ENCODE measurements at regions not wholly inside any gene's neighbourhood (a gene's known extent, or its start where the extent isn't known, plus 50 kb on each side); places are given as distances from the start of the nearest gene placed in this dataset.

- Mint-ChIP-seq H3K27me3 (no peaks in the 10 kb centered on the region), H3K4me1 (ENCODE audit: low read depth) (no peaks in the 10 kb centered on the region), H3K27ac (no peak overlapping the region), H3K36me3 (ENCODE audit: low read depth) (no peaks in the 10 kb centered on the region), H3K9me3 (no peaks in the 10 kb centered on the region), H3K4me3 (no peak overlapping the region)
Measured at GRCh38 chr3:105040026-105040622, 326.6 kb upstream of the ALCAM start.

- Mint-ChIP-seq H3K4me1 (ENCODE audit: low read depth) (no peaks in the 10 kb centered on the region), H3K4me3 (no peak overlapping the region), H3K9me3 (no peaks in the 10 kb centered on the region), H3K27me3 (no peaks in the 10 kb centered on the region), H3K27ac (no peak overlapping the region), H3K36me3 (ENCODE audit: low read depth) (no peaks in the 10 kb centered on the region)
Measured at GRCh38 chr3:105042586-105042985, 324.1 kb upstream of the ALCAM start.

- Mint-ChIP-seq H3K36me3 (ENCODE audit: low read depth) (no peaks in the 10 kb centered on the region), H3K27me3 (no peaks in the 10 kb centered on the region), H3K4me1 (ENCODE audit: low read depth) (no peaks in the 10 kb centered on the region), H3K27ac (no peak overlapping the region), H3K9me3 (no peaks in the 10 kb centered on the region), H3K4me3 (no peak overlapping the region)
Measured at GRCh38 chr3:105051111-105051510, 315.6 kb upstream of the ALCAM start.

- Mint-ChIP-seq H3K4me1 (ENCODE audit: low read depth) (no peaks in the 10 kb centered on the region), H3K36me3 (ENCODE audit: low read depth) (no peaks in the 10 kb centered on the region), H3K27ac (no peak overlapping the region), H3K27me3 (no peaks in the 10 kb centered on the region), H3K9me3 (no peaks in the 10 kb centered on the region), H3K4me3 (no peak overlapping the region)
Measured at GRCh38 chr3:105051972-105052371, 314.7 kb upstream of the ALCAM start.

GRCh38 chr3:105062853-105063252, 303.9 kb upstream of the ALCAM start:
- H3K27me3 Mint-ChIP-seq: no peaks in the 10 kb centered on the region
- H3K4me3 Mint-ChIP-seq: no peak overlapping the region
- no peak overlapping the region for H3K27ac Mint-ChIP-seq
- H3K4me1 Mint-ChIP-seq (ENCODE audit: low read depth): no peaks in the 10 kb centered on the region
- no peaks in the 10 kb centered on the region for H3K36me3 Mint-ChIP-seq (ENCODE audit: low read depth)
- no peaks in the 10 kb centered on the region for H3K9me3 Mint-ChIP-seq

- Mint-ChIP-seq H3K27me3 (no peaks in the 10 kb centered on the region), H3K27ac (no peak overlapping the region), H3K4me1 (ENCODE audit: low read depth) (no peaks in the 10 kb centered on the region), H3K9me3 (no peaks in the 10 kb centered on the region), H3K4me3 (no peak overlapping the region), H3K36me3 (ENCODE audit: low read depth) (no peaks in the 10 kb centered on the region)
Measured at GRCh38 chr3:105065895-105066839, 300.5 kb upstream of the ALCAM start.

GRCh38 chr3:105067361-105067760, 299.3 kb upstream of the ALCAM start:
- Mint-ChIP-seq H3K27me3 (no peaks in the 10 kb centered on the region), H3K9me3 (no peaks in the 10 kb centered on the region), H3K36me3 (ENCODE audit: low read depth) (no peaks in the 10 kb centered on the region), H3K4me1 (ENCODE audit: low read depth) (no peaks in the 10 kb centered on the region), H3K27ac (no peak overlapping the region), H3K4me3 (no peak overlapping the region)

- H3K36me3 Mint-ChIP-seq (ENCODE audit: low read depth): no peaks in the 10 kb centered on the region
- no peak overlapping the region for H3K4me3 Mint-ChIP-seq
- peaks cover 6% of the 10 kb centered on the region for H3K9me3 Mint-ChIP-seq
- H3K27ac Mint-ChIP-seq: no peak overlapping the region
- H3K27me3 Mint-ChIP-seq: no peaks in the 10 kb centered on the region
- no peaks in the 10 kb centered on the region for H3K4me1 Mint-ChIP-seq (ENCODE audit: low read depth)
Measured at GRCh38 chr3:105077060-105077822, 289.5 kb upstream of the ALCAM start.

GRCh38 chr3:105083945-105084344, 282.8 kb upstream of the ALCAM start:
- no peaks in the 10 kb centered on the region for H3K27me3 Mint-ChIP-seq
- H3K4me1 Mint-ChIP-seq (ENCODE audit: low read depth): no peaks in the 10 kb centered on the region
- no peak overlapping the region for H3K4me3 Mint-ChIP-seq
- H3K36me3 Mint-ChIP-seq (ENCODE audit: low read depth): no peaks in the 10 kb centered on the region
- peaks cover 6% of the 10 kb centered on the region for H3K9me3 Mint-ChIP-seq
- no peak overlapping the region for H3K27ac Mint-ChIP-seq

GRCh38 chr3:105085506-105085905, 281.2 kb upstream of the ALCAM start:
- Mint-ChIP-seq H3K9me3 (no peaks in the 10 kb centered on the region), H3K27ac (no peak overlapping the region), H3K4me1 (ENCODE audit: low read depth) (no peaks in the 10 kb centered on the region)

GRCh38 chr3:105093371-105094252, 273.1 kb upstream of the ALCAM start:
- no peak overlapping the region for H3K27ac Mint-ChIP-seq
- no peaks in the 10 kb centered on the region for H3K36me3 Mint-ChIP-seq (ENCODE audit: low read depth)
- H3K27me3 Mint-ChIP-seq: no peaks in the 10 kb centered on the region
- H3K4me3 Mint-ChIP-seq: no peak overlapping the region
- H3K9me3 Mint-ChIP-seq: no peaks in the 10 kb centered on the region
- no peaks in the 10 kb centered on the region for H3K4me1 Mint-ChIP-seq (ENCODE audit: low read depth)

More at GRCh38 chr3:105085506-105085905, 281.2 kb upstream of the ALCAM start:
- H3K4me3 Mint-ChIP-seq: no peak overlapping the region
- no peaks in the 10 kb centered on the region for H3K27me3 Mint-ChIP-seq
- H3K36me3 Mint-ChIP-seq (ENCODE audit: low read depth): no peaks in the 10 kb centered on the region

GRCh38 chr3:105094588-105094987, 272.1 kb upstream of the ALCAM start:
- H3K27ac Mint-ChIP-seq: no peak overlapping the region
- H3K36me3 Mint-ChIP-seq (ENCODE audit: low read depth): no peaks in the 10 kb centered on the region
- H3K4me3 Mint-ChIP-seq: no peak overlapping the region
- H3K9me3 Mint-ChIP-seq: no peaks in the 10 kb centered on the region
- no peaks in the 10 kb centered on the region for H3K27me3 Mint-ChIP-seq
- no peaks in the 10 kb centered on the region for H3K4me1 Mint-ChIP-seq (ENCODE audit: low read depth)

GRCh38 chr3:105096071-105096470, 270.6 kb upstream of the ALCAM start:
- H3K27ac Mint-ChIP-seq: no peak overlapping the region
- H3K27me3 Mint-ChIP-seq: no peaks in the 10 kb centered on the region
- no peaks in the 10 kb centered on the region for H3K4me1 Mint-ChIP-seq (ENCODE audit: low read depth)
- H3K9me3 Mint-ChIP-seq: no peaks in the 10 kb centered on the region
- no peak overlapping the region for H3K4me3 Mint-ChIP-seq
- no peaks in the 10 kb centered on the region for H3K36me3 Mint-ChIP-seq (ENCODE audit: low read depth)

GRCh38 chr3:105101603-105102002, 265.1 kb upstream of the ALCAM start:
- Mint-ChIP-seq H3K4me3 (no peak overlapping the region), H3K9me3 (no peaks in the 10 kb centered on the region), H3K36me3 (ENCODE audit: low read depth) (no peaks in the 10 kb centered on the region), H3K4me1 (ENCODE audit: low read depth) (no peaks in the 10 kb centered on the region), H3K27ac (no peak overlapping the region), H3K27me3 (no peaks in the 10 kb centered on the region)

Measured in stimulated activated naive CD8-positive, alpha-beta T cell treated with anti-CD3 and anti-CD28 coated beads, Interleukin-15, Interleukin-2, amounts not matched to agents 100 ng/mL and 50 ng/mL, for 24 hours (primary cell).